ENCODE measurements at regions not wholly inside any gene's neighbourhood (a gene's known extent, or its start where the extent isn't known, plus 50 kb on each side); places are given as distances from the start of the nearest gene placed in this dataset.

DNA sequence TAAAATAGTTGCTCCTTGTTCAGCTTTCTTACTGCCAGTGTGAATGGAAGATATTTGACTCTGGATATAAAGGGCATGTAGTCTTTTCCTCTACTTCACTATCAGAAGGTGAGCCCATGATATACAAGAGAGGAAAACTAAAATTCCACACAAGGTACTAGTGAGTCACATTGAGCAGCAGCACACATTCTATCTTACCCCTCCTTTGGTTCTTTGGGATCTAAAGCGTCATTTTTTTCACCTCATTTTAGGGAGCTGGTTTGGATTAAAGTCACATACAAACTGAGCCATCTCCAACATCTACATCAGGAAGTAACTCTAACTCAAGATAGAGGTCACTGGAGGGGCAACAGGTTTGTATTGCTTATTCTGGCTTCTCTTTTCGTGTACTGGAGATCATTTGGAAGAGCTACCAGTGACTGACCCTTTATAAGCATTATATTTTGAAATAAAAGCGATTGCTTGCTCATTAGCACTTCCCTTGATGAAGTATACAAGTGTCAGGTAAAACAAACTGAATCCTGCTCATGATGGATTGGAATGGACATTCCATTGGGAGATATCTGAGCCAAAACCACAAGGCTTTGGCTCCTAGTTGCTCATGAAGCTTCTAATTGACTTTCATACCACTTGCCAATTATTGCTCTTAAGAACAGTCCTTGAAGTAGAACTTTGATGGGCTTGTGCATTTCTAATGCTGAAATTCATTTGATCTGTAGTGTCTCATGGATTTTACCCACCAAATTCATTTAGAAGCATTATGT lies 124.1 kb downstream of the SPCS3 start:
- no peak for DNase-seq (ENCODE audit: insufficient read length)
- no peak for TF ChIP-seq TAF1 (IDR thresholded peaks at IDR 0.05; ENCODE audit: borderline replicate concordance, low read depth, low read length)
- TF ChIP-seq POLR2A (IDR thresholded peaks at IDR 0.05; ENCODE audit: low read depth, low read length) = no peak
- TF ChIP-seq POLR2AphosphoS5 (IDR thresholded peaks at IDR 0.05; ENCODE audit: low read depth, low read length) = no peak
- FAIRE-seq = no peak

DNA sequence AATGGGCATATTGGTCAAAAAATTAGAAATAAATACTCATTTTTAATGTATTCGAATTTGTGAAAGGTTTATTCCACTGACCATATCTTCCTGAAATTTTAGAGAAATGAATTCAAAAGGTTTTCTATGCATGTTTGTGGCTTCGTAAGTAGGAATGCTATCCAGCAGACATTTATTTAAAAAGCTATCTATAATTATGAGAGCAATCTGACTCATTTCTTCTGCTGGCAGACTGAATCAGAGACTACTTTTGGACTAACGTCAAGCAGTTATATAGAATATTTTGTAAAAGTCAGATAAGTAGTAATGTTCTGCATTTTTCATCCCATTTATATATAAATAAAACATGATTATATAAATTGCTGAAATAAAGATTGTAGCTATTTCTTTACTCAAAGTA lies 125.0 kb downstream of the SPCS3 start:
- no peak for FAIRE-seq
- TF ChIP-seq POLR2AphosphoS5 (IDR thresholded peaks at IDR 0.05; ENCODE audit: low read depth, low read length) (no peak), POLR2A (IDR thresholded peaks at IDR 0.05; ENCODE audit: low read depth, low read length) (no peak), TAF1 (IDR thresholded peaks at IDR 0.05; ENCODE audit: borderline replicate concordance, low read depth, low read length) (no peak)
- no peak for DNase-seq (ENCODE audit: insufficient read length)

DNA sequence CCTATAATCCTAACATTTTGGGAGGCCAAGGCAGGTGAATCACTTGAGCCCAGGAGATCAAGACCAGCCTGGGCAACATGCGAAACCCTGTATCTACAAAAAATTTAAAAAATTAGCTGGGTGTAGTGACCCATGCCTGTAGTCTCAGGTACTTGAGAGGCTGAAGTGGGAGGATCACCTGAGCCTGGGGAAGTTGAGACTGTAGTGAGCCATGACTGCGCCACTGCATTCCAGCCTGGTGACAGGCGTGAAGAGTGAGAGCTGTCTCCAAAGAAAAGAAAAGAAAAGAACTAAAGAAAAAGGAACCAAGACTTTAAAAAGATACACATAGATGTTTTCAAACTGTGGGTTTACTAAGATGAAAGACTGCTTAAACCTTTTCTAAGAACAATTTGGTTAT lies 129.0 kb downstream of the SPCS3 start:
- FAIRE-seq (no peak), DNase-seq (ENCODE audit: insufficient read length) (no peak)
- TF ChIP-seq POLR2A (IDR thresholded peaks at IDR 0.05; ENCODE audit: low read depth, low read length) (no peak), TAF1 (IDR thresholded peaks at IDR 0.05; ENCODE audit: borderline replicate concordance, low read depth, low read length) (no peak), POLR2AphosphoS5 (IDR thresholded peaks at IDR 0.05; ENCODE audit: low read depth, low read length) (no peak)

DNA sequence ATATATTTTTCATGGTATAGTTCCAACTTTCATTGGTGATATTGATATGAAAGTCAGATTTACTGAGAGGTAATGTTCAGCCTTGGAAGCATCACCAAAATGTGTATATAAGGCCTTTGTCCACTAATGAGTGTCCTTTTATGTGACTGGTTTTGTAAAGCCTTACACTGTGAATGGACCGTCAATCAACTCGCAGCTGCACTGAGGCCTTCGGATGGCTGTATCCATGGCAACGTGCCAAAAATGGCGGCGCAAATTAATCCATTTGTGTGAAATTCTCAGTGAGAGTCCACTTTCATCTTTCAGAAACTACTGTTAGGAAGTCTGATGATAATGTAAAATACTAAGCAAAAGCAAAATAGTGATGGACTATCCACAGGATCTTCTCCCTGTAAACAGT lies 131.7 kb downstream of the SPCS3 start:
- no peak for FAIRE-seq
- no peak for DNase-seq (ENCODE audit: insufficient read length)
- no peak for TF ChIP-seq POLR2A (IDR thresholded peaks at IDR 0.05; ENCODE audit: low read depth, low read length)
- no peak for TF ChIP-seq POLR2AphosphoS5 (IDR thresholded peaks at IDR 0.05; ENCODE audit: low read depth, low read length)
- TF ChIP-seq TAF1 (IDR thresholded peaks at IDR 0.05; ENCODE audit: borderline replicate concordance, low read depth, low read length) = no peak

DNA sequence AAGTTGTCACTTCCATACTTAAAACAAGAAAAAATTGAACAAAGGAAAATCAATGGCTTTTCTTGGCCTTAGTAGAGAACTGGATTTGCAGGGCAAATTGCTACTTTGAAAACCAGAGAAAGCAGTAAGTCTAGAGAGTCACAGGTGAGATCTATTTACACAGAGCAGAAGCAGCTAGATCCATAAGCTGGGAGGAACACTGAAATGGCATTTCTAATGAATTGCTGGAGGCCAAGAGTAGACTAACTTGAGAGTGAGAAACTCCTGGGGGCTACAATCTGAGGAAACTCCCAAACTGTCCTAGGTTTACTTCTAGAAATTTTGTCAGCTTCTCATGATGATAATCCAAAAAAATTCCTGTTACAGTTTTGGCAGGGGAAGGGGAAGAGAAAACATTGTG lies 133.3 kb downstream of the SPCS3 start:
- DNase-seq (ENCODE audit: insufficient read length) (no peak), FAIRE-seq (no peak)
- TF ChIP-seq POLR2AphosphoS5 (IDR thresholded peaks at IDR 0.05; ENCODE audit: low read depth, low read length) = no peak
- no peak for TF ChIP-seq POLR2A (IDR thresholded peaks at IDR 0.05; ENCODE audit: low read depth, low read length)
- no peak for TF ChIP-seq TAF1 (IDR thresholded peaks at IDR 0.05; ENCODE audit: borderline replicate concordance, low read depth, low read length)

DNA sequence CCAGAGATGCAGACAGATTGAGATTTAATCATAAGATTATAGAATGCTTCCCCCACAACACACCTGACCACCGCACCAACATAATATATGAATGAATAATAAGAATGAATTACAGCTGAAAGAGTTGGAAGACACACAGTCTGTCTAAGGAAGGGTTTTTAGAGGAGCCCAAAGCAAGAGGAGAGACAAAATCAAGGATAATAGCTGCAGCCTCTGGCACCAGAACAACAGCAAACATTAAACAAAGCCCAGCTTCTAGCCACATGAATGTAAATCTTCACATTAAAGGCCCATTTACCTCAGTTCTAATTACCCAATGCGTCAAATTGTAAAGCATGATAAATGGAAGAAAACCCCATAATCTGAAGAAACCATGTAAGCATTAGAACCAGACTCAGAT lies 133.9 kb downstream of the SPCS3 start:
- FAIRE-seq (no peak), DNase-seq (ENCODE audit: insufficient read length) (no peak)
- no peak for TF ChIP-seq TAF1 (IDR thresholded peaks at IDR 0.05; ENCODE audit: borderline replicate concordance, low read depth, low read length)

DNA sequence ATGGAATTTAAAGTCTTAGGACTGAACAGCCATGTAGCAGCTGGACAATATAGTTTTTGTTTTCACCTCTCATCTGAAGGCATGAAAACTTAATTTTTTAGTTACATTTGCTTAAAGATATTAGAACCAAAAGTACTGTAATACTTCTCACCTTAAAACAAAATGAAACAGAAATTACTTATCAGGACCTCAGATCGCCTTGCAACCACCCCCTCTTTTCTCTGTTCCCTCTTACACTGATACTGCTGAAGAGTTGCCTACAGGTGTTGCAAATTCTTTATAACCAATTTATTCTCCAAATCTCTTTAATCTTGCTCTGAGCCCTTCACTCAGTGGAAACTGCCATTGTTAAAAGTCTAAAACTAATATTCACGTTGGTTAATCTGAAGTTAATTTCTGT lies 145.0 kb downstream of the SPCS3 start:
- no peak for TF ChIP-seq POLR2AphosphoS5 (IDR thresholded peaks at IDR 0.05; ENCODE audit: low read depth, low read length)
- no peak for TF ChIP-seq POLR2A (IDR thresholded peaks at IDR 0.05; ENCODE audit: low read depth, low read length)
- no peak for TF ChIP-seq TAF1 (IDR thresholded peaks at IDR 0.05; ENCODE audit: borderline replicate concordance, low read depth, low read length)
- DNase-seq (ENCODE audit: insufficient read length) = no peak
- no peak for FAIRE-seq

DNA sequence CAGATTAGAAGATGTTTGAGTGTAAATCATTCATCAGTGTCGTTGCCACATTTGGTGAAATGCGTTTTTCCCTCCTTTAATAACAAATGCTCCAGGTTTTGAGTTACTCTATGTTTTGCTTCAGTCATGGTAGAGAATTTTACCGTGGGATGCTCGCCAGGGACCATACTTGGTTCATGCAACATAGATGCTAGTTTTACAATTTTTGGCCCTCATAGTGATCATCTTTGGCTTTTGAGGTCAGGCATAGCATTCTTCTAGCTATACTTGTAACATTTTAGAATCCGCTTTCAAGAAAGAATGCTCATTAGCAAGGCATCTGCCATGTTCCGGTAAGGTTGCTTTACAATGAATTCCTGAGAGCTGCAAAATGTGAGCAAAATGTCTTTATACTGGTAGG lies 147.2 kb downstream of the SPCS3 start:
- DNase-seq (ENCODE audit: insufficient read length) (no peak), FAIRE-seq (no peak)
- no peak for TF ChIP-seq TAF1 (IDR thresholded peaks at IDR 0.05; ENCODE audit: borderline replicate concordance, low read depth, low read length)
- no peak for TF ChIP-seq POLR2AphosphoS5 (IDR thresholded peaks at IDR 0.05; ENCODE audit: low read depth, low read length)
- TF ChIP-seq POLR2A (IDR thresholded peaks at IDR 0.05; ENCODE audit: low read depth, low read length) = no peak

DNA sequence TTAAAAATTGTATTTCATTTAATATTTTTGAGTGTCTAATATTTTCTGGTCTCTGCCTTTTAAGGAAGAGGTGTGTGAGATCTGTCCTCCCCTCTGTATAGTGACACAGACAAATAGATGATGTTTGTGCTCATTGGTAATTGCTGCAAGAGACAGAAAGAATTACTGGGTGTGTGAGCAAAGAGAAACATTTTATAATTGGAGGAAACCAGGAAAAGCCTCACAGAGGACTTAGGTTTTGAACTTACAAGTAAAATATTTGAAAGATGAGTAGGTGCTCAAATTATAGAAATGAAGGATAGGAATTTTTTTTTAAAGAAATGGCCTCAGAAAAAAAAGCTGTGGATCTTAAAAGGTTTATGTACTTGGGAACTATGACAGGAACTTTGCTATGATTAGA lies 149.8 kb downstream of the SPCS3 start:
- TF ChIP-seq TAF1 (IDR thresholded peaks at IDR 0.05; ENCODE audit: borderline replicate concordance, low read depth, low read length) = no peak
- no peak for TF ChIP-seq POLR2A (IDR thresholded peaks at IDR 0.05; ENCODE audit: low read depth, low read length)
- no peak for TF ChIP-seq POLR2AphosphoS5 (IDR thresholded peaks at IDR 0.05; ENCODE audit: low read depth, low read length)
- DNase-seq (ENCODE audit: insufficient read length) = no peak
- FAIRE-seq = no peak

DNA sequence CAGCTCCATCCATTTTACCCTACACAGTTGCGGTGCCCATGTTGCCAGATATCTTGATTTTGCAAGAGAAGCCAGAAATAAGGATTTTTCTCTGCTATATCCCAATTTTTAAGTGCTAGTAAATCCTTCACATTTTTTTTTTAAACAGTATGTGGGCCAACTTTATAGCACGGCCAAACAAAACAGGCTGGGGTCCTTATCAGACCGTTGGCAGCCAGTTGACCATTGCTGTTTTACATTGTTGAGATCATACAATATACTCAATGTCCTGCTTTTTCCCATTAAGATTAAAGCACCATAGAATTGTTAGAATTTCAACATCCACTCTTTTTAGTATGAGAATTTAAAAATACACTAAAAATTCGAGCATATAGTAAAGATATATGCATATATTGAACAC lies 150.9 kb downstream of the SPCS3 start:
- no peak for FAIRE-seq
- TF ChIP-seq POLR2A (IDR thresholded peaks at IDR 0.05; ENCODE audit: low read depth, low read length) = no peak
- no peak for TF ChIP-seq TAF1 (IDR thresholded peaks at IDR 0.05; ENCODE audit: borderline replicate concordance, low read depth, low read length)
- TF ChIP-seq POLR2AphosphoS5 (IDR thresholded peaks at IDR 0.05; ENCODE audit: low read depth, low read length) = no peak
- no peak for DNase-seq (ENCODE audit: insufficient read length)

DNA sequence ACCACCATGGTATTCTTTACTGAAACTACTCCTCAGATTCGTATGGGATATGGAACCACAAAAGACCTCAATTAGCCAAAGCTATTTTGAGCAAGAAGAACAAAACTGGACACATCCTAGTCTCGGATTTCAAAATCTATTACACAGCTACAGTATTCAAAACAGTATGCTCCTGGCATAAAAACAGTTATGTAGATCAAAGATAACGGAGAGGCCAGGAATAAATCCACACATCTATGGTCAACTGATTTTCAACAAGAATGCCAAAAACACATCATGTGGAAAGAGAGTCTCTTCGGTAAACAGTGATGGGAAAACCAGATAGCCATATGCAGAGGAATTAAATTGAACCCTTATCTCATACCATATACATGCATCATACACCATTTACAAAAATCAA lies 155.3 kb downstream of the SPCS3 start:
- DNase-seq (ENCODE audit: insufficient read length) (no peak), FAIRE-seq (no peak)
- TF ChIP-seq POLR2A (IDR thresholded peaks at IDR 0.05; ENCODE audit: low read depth, low read length) (no peak), TAF1 (IDR thresholded peaks at IDR 0.05; ENCODE audit: borderline replicate concordance, low read depth, low read length) (no peak), POLR2AphosphoS5 (IDR thresholded peaks at IDR 0.05; ENCODE audit: low read depth, low read length) (no peak)

DNA sequence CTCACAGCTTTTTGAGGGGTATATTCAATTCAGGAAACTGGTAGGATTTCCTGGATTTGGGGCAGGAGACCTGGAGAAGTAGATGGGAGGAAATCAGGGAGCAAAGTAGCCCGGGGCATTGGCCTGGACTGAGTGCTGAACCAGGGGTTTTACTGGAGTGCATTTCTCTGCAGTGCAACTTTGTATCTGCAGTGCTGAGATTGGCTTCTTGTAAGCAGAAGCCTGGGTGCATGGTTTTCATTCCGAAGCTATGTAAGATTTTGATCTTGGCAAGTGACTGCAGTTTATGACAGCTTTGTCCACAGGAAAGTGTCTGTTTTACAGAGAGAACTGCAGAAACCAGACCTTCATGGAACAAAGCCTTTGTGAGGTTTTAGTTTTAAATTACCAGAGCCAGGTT lies 158.3 kb downstream of the SPCS3 start:
- DNase-seq (ENCODE audit: insufficient read length) (no peak), FAIRE-seq (no peak)
- TF ChIP-seq TAF1 (IDR thresholded peaks at IDR 0.05; ENCODE audit: borderline replicate concordance, low read depth, low read length) (no peak), POLR2AphosphoS5 (IDR thresholded peaks at IDR 0.05; ENCODE audit: low read depth, low read length) (no peak), POLR2A (IDR thresholded peaks at IDR 0.05; ENCODE audit: low read depth, low read length) (no peak)
